ENCODE measurements at regions not wholly inside any gene's neighbourhood (a gene's known extent, or its start where the extent isn't known, plus 50 kb on each side); places are given as distances from the start of the nearest gene placed in this dataset.

DNA sequence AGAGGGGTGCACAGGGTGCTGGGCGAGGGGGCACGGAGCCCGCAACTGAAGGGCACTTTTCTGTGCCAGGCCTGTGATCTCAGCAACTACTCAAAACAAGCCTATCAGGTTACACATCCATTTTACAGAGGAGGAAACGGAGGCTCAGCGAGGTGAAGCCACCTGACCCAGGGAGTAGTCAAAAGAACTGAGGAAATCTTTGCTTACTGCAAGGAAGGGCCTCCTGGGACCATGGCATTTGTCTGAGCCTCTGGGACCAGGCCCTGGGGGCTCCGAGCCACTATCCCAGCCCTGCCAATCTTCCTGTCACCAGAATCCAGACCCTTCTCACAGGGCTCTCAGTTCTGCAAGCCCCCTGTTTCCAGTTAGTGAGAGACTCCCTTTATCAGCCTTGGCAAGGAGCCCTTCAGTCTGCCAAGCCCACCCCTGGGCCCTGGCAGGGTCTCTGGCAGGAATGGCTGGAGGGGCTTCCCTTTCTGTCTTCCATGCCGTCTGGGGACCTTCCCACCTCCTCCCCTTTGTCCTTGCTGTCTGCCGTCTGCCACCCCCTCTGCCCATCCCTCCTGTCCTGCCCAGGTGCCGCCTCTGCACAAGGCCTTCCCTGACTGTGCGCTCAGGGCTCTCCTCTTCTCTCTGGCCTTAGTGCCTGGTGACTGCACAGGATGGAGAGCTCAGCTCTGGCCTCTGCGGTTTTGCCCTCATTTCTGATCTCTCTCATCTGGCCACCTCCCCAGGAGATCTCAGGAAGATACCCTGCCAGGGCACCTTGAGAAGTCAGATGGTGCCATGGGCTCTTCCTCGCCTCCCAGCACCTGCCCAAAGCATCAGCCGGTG, 194.7 kb upstream of the GLI2 start:
- no peak overlapping the region for H3K27ac ChIP-seq
- DNase-seq (no peak), ATAC-seq (no peak)
- intact Hi-C loops (cut with DNase I): no loop called here
- H3K4me3 ChIP-seq: no peak overlapping the region
- TF ChIP-seq, protein P1, sequence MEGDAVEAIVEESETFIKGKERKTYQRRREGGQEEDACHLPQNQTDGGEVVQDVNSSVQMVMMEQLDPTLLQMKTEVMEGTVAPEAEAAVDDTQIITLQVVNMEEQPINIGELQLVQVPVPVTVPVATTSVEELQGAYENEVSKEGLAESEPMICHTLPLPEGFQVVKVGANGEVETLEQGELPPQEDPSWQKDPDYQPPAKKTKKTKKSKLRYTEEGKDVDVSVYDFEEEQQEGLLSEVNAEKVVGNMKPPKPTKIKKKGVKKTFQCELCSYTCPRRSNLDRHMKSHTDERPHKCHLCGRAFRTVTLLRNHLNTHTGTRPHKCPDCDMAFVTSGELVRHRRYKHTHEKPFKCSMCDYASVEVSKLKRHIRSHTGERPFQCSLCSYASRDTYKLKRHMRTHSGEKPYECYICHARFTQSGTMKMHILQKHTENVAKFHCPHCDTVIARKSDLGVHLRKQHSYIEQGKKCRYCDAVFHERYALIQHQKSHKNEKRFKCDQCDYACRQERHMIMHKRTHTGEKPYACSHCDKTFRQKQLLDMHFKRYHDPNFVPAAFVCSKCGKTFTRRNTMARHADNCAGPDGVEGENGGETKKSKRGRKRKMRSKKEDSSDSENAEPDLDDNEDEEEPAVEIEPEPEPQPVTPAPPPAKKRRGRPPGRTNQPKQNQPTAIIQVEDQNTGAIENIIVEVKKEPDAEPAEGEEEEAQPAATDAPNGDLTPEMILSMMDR (IDR thresholded peaks at IDR 0.05): no peak
- H3K36me3 ChIP-seq: no peaks in the 10 kb centered on the region
- no peaks in the 10 kb centered on the region for H3K9me3 ChIP-seq
- H3K27me3 ChIP-seq (ENCODE audit: low read depth): peaks cover 3% of the 10 kb centered on the region
- peaks cover 16% of the 10 kb centered on the region for H3K4me1 ChIP-seq

DNA sequence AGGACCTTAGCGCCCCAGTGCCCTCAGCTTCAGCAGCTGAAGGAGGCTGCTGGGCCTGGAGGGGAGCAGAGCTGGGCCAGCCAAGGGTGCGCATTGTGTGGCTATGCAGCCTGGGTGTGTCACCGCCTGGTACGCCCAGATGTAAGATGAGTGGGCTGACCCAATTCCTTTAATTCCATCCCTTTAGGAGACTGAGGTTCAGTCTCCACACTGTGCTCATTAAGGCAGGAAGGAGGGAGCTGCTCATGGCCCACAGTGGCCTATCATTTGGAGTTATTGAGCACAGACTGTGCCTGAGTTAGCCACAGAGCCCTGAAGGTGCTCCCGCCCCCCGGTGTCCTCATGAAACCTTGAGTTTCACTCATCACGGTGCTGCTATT, 194.1 kb upstream of the GLI2 start:
- Histone ChIP-seq H3K36me3 (no peaks in the 10 kb centered on the region), H3K9me3 (no peaks in the 10 kb centered on the region), H3K4me1 (peaks cover 16% of the 10 kb centered on the region), H3K27me3 (ENCODE audit: low read depth) (peaks cover 3% of the 10 kb centered on the region), H3K27ac (no peak overlapping the region), H3K4me3 (no peak overlapping the region)
- intact Hi-C loops (cut with DNase I): no loop called here
- TF ChIP-seq, protein P1 (IDR thresholded peaks at IDR 0.05): no peak
- ATAC-seq: peak in 1 of 2 donors; percentile 19
- no peak for DNase-seq

DNA sequence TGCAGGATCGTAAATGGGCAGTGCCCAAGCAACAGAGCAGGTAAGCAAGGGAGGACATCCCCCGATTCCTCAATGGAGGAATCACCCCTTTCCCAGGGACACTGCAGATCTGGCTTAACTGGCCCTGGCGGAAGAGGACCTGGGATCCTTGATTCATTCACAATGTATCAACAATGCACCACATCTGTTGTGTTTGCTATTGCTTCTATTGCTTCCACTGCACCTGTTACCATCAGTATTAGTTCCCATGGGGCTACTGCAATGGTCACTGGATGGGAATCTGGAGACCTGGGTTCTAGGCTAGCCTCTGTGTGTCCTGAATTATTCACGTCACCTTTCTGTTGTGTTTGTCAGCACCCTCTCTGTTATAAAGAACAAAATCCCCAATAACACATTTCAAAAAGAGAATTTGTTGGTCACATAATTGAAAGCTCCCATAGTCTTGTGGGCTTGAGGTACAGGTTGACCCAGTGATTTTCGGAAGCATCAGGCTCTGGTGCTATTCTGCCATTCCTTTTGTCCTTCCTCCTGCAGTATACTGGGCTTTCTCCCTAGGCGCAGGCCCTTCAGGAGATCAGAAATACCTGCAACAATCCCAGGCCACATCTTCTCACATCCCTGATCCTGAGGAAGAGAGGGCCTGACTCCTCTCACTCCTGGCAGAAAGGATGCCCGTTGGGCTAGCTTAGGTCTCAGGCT, 193.5 kb upstream of the GLI2 start:
- intact Hi-C loops (cut with DNase I): no loop called here
- Histone ChIP-seq H3K9me3 (no peaks in the 10 kb centered on the region), H3K27ac (no peak overlapping the region), H3K4me1 (peaks cover 16% of the 10 kb centered on the region), H3K36me3 (no peaks in the 10 kb centered on the region), H3K4me3 (no peak overlapping the region), H3K27me3 (ENCODE audit: low read depth) (peaks cover 3% of the 10 kb centered on the region)
- no peak for ATAC-seq
- TF ChIP-seq, protein P1 (IDR thresholded peaks at IDR 0.05): no peak
- DNase-seq: no peak

DNA sequence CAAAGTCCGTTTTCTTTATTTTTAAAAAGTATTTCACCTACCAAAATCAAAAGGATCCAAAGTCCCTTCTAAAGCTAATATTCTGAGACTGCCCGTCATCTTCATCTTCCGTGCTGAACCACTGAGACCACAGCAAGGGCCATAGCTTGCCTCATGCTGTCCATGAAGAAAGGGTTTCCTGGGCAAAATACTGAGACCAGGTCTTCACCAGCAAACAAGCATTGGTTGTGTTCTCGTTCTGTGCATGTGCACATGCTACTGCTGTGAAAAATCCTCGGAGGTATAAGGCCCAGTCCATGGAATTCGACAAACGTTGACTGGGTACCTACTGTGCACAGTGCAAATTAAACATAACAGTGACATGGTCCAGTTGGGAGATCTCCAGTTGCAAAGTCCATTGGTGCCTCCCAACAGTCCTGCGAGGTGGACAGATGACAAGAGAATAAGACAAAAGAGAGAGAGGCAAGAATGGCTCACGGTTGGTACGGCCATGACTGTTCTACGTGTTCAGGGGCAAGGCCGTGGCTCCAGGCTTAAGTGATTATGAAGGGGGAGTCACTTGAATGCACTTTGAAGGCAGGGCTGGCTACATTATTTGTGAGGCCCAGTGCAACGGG, 192.6 kb upstream of the GLI2 start:
- no peak overlapping the region for H3K27ac ChIP-seq
- no peak for ATAC-seq

DNA sequence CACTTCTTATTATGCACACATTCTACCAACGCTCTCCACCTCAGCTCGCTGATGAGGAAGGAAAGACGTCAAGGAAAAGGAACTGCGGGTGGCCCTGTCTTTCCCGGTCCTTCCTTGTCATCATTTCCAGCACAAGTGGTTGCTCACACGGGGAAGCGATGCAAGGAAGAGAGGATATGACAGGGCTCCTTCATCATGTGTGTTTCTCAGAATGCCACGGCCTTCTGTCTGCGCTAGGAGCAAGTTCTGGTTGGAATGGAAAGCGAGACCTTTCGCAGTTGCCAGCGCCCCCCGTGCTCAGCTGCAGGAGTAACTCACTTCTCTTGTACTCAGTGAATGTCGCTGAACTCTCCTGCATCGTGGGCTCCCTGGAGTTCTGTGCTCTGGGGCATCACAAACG, 191.8 kb upstream of the GLI2 start:
- peaks cover 16% of the 10 kb centered on the region for H3K4me1 ChIP-seq
- ATAC-seq (no peak), DNase-seq (no peak)
- H3K36me3 ChIP-seq: no peaks in the 10 kb centered on the region
- H3K9me3 ChIP-seq: no peaks in the 10 kb centered on the region
- peaks cover 3% of the 10 kb centered on the region for H3K27me3 ChIP-seq (ENCODE audit: low read depth)
- no peak overlapping the region for H3K4me3 ChIP-seq
- H3K27ac ChIP-seq: no peak overlapping the region
- intact Hi-C loops (cut with DNase I): no loop called here
- TF ChIP-seq, protein P1 (IDR thresholded peaks at IDR 0.05): no peak

More for the DNA sequence above, 192.6 kb upstream of the GLI2 start:
- TF ChIP-seq, protein P1 (IDR thresholded peaks at IDR 0.05): no peak
- peaks cover 16% of the 10 kb centered on the region for H3K4me1 ChIP-seq
- H3K9me3 ChIP-seq: no peaks in the 10 kb centered on the region
- no peak for DNase-seq
- H3K4me3 ChIP-seq: no peak overlapping the region
- H3K27me3 ChIP-seq (ENCODE audit: low read depth): peaks cover 3% of the 10 kb centered on the region
- H3K36me3 ChIP-seq: no peaks in the 10 kb centered on the region
- intact Hi-C loops (cut with DNase I): no loop called here
